GM19452 (cell line): ENCODE measurements at regions not wholly inside any gene's neighbourhood (a gene's known extent, or its start where the extent isn't known, plus 50 kb on each side); places are given as distances from the start of the nearest gene placed in this dataset.
"Not testable (repeated sequence)": the region's sequence is repeated elsewhere in the genome, so short reads cannot be mapped to it uniquely, and the experiment has no call there.

ENCODE experiments used
- ATAC-seq: cut with Tn5 transposase; IDR thresholded peaks from one replicate; pipeline ENCODE4 v1.9.1; 2021; ENCODE audit not compliant: unreplicated experiment

DNA sequence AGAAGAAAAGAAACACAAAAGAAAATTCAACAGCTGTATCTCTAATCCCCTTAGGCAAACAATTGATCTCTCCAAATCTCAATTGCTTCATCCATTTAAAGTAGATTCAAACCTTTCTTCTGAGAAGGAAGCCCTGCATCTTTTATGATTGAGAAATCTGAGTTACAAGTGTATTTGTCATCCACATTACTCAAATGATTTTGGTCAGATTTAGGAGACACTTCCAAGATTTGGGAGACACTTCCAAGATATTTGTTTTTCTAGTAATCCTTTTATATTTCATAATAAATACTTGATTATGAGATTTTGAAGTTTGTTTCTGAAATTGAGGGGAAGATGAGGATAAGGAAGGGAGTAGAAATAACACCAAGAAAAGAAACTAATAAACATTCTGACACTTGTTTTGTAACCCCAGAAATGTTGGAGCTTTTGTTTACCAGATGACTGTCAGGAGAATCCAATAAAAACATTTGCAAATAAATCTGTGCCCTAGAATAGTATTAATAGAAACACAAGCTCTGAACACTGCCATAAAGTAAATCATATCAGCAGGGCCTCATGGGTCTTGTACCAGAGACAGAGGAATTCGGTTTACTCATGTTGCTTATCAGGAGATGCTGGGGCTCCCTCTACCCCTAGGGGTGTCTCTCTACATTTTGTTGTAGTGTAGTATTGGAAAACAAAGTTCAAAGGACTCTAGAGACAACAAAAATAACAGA is 314.3 kb upstream of the NT5E start:
- no peak for ATAC-seq

DNA sequence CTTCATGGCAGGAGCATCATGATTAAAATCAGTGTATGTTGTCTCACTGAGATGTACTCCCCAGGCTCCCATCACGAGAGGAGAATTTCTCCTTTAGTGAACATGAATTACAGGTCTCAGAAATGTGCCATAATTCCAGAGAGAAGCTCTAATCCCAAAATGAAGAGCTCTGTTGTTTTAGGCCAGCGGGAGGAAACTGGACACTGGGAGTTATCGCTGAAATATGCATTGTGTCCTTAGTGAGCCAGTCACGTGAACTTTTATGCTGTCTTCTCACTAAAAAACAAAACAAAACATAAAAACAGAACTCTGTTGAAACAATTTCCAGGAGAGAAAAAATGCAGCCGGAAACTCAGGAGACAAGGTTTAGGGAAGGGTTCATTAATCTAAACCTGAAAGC is 315.7 kb upstream of the NT5E start:
- ATAC-seq = no peak

DNA sequence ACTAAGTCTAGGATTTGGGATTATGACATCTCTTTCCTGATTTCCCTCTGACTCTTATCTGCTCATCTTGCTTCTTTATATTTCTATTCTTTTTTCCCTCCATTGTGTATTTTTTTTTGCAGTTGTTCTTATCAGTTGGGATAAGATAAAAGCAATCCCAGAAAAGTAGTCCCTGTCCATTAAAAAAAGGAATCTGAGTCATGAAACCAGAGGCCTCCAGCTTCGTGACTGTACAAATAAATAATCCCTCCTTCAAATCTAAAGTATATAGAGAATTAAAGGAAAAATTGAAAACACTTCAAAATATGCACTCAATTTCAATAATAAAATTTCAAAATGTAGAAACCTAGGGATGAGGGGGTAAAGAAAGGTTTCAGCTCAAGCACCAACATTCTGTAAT is 317.8 kb upstream of the NT5E start:
- no peak for ATAC-seq

DNA sequence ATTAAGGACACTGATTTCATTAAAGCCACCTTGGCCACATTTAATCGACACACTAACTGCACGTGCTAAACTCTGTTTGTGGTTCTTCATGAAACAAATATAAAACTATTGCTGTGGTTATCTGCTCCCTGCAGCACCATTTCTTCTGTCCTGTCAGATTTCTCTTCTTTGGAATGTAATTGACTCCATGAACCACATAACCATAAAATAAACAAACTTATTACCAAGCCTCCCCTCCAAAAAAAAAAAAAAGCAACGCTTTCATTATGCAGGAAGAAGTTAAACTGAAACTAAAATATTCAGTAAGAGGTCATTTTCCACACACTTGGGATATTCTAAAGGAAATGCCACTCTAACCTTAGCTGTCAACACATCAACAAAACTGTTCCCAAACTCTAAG is 319.1 kb upstream of the NT5E start:
- ATAC-seq = no peak

DNA sequence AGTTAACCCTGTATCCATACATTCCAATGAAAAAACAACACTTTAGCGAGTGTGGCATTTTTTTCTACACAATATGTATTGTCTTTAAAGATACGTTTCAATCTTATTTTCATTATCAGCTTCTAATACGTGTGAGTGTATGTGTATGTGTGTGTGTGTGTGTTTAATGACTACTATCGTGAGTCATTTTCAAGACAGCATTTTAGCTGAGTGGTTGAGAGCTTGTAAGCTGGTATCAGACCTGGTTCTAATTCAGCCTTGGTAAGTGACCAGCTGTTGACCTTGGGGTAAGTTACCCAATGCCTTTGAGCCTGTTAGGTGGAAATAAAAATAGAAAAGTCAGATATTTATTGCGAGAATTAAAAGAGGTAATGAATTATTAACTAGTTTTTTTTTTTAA is 320.0 kb upstream of the NT5E start:
- ATAC-seq = no peak

DNA sequence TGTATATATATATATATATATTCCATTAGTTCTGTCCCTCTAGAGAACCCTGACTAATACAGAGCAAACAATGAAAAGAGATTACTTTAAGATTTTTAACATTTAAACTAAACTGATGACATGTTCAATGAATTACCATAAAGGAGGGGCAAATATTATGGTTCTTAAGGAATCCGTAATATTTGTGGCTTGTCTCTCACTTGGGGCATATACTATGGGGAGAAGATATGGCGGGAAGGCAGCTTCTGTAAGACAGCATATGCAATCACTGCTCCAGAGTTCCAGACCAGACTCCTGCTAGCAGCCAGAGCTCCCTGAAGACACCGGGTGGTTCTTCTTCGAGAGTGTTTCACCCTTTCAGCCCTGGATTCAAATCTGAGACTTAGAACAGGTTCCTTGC is 321.1 kb upstream of the NT5E start:
- no peak for ATAC-seq

DNA sequence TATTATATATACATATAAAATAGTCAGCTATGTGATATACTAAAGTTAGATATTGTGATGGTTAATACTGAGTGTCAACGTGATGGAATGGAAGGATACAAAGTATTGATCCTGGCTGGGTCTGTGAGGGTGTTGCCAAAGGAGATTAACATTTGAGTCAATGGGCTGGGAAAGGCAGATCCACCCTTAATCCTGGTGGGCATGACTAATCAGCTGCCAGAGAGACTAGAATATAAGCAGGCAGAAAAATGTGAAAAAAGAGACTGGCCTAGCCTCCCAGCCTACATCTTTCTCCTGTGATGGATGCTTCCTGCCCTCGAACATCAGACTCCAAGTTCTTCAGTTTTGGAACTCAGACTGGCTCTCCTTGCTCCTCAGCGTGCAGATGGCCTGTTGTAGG is 321.6 kb upstream of the NT5E start:
- ATAC-seq = not testable (repeated sequence)

DNA sequence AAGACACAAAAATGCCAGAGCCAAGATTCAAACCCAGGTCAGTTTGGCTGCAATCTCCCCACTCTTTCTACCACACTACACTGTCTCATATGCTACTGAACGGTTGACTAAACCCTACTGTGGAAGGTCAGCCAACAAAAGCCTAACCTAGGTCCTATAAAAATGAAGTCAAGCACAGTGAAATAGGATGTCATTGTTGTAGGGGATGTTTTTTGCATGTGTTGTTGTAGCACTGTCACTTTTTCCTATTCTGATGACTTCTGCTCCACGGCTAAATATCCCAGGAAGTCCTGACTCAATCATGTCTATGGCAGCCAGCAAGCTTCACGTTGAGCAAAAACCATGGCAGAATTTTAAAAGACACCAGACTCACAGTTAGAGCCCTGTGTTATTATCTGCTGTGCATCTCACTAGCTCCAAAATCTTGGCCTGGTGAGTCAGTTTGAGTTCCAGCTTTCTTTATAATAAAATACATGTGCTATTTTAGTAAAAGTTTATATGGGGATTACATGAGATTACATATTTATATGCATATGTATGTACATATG is 322.1 kb upstream of the NT5E start:
- ATAC-seq = no peak

DNA sequence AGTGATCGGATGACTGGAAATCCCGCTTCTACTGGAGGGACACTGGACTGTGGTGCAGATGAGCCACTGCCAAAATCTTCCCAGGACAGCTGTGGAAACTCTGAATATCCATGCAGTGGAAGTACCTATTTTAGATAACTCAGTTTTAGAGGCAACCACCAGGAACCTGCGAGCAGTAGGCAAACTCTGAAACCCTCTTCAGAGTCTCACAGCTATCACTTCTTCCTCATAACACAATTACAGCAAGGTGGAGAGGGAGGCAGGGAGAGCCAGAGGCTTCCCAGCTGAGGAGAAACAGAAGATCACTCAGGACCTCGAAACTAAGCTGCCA is 322.8 kb upstream of the NT5E start:
- ATAC-seq = no peak

DNA sequence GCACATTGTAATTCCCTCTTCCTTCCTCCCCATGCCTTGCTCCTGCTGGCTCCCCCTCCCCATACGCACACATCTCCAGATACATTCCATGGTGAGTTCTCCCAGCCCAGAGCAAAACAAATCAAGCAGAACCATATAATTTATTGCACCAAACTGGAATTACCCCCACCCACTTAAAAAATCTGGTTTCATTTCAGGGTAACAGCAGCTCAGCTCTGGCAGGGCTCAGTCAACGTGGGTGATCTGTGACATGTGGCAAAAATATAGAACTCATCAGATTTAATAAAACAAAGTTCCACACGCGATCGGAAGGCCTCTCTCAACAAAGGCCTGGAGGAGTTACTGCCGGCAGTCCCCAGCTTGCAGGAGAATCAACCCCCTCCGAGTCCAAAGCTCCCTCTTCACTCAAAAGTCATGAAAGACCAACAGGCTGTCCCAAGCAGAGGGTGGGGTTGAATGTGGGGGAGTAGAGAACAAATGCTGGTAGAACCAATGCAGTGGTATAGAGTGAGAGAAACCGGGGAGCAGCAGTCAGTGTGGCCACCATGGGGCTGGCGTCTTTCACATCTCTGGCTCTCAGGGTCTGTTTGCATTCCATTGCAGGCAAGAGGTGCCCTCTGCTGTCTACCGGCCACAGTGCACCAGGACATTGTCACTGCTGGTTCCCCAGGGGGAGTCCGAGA is 323.3 kb upstream of the NT5E start:
- ATAC-seq = no peak

DNA sequence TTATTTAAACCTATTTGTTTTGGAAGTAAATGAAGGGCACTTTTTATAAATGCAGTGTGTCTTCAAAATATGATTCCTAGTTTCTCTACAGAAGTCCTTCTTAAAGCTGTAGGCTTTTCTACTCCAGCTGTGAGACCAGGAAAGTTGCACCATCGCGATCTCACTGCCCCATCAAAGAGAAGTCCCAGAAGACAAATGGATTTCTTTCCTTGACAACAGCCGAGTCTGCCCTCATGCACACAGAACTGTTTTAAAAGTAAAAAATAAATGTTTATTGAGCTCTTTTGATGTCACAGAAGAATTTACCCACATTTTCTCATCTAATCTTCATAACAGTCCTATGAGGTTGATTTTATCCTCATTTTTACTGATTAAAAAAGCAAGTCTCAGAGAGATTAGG is 324.4 kb upstream of the NT5E start:
- ATAC-seq = no peak

DNA sequence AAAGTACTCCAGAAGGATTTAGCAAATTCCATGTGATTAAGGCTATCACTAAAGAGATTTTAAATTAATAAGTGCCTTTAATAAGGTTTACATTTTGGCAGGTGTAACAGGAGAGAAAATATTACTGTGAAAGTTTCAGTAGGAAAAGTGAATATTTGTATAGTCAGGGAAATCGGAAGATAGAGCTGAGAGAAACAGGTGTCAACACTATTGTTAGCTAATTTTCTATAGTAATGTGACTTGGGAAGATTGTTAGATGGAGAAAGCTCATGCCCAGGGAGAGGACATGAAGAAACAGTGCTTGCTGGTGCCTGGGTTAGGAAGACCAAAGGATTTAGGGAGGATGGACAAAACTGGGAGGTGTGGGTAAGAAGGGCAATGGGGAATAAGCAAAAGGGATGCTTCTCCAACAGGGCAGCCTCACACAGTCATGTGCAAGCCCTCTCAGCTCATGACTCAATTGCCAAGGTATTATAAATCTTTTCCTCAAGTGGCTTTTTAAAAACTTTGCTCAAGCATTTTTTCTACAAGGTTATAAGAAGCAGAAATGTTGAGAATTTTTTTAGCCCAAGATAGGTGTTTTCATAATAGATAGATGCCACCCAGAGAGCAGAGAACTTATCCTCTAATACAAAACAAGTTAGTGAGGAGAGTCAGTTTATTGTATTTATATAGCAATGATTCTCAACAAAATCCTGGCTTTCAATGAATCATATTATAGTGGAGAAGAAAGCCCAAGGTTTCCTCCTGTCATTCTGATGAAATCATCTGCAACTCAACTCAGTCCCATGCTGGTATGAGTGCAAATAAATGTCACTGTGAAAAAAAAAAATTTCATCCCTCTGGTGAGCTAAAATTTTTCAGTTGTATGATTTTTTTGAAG is 325.2 kb upstream of the NT5E start:
- no peak for ATAC-seq

DNA sequence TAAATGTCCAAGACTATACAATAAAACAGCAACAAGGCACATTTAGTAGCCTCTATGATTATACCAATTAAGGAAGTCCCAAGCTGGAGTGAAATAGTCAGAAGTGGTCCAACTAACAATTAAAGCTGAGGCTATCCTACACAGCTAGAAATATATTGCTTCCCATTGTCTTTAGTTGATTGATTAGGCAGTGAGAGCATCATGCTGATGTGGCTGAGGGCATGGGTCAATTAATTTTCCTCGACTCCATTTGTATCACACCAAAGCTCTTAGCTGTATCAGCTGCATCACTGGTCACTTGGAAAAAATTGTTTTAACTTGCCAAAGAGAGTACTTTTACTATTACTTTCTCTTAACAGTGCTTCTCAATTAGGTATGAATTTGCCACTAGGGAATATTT is 328.7 kb upstream of the NT5E start:
- no peak for ATAC-seq

DNA sequence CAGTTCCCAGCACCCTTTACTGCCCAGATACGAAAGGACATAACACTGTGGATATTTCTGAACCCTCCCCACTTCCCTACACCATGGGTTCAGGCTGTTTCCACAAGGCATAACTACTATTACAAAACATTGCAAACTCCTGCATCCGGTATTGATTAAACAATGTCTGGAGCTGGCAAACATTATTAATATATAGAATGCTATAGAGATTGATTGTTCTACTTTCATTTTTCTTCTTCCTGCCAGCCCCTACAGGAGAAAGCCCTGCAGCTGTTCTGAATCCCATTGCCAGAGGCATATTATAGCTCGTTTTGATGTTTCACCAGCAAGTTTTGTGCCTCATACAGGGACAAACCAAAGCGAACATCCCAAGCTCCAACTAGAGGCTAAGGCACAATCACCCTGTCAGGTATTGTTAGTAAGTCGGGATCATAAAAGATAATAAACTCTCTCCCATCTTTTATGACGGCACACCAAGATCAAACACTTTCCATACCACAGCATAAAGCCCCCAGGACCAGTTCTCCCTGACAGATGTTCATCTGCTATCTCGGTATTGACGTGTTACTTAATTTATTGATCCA is 331.1 kb upstream of the NT5E start:
- no peak for ATAC-seq

DNA sequence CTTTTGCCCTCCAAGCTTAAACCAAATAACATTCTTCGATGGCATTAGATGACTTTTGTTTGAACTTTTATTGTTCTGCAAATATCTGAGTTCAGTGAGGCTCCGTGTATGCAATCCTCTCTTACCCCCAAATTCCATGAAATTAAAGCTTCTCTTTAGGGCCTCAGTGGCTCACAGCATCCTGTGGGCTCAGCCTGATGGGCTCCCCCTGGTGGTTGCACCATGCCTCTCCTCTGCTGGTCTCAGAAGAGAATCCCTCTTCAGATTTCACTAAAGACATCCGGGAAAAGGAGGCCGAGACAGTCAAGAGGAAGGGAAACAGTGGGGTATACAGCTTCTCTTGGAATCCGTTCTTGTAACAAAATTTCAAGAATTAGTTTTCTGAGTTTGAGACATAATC is 331.6 kb upstream of the NT5E start:
- ATAC-seq = no peak

DNA sequence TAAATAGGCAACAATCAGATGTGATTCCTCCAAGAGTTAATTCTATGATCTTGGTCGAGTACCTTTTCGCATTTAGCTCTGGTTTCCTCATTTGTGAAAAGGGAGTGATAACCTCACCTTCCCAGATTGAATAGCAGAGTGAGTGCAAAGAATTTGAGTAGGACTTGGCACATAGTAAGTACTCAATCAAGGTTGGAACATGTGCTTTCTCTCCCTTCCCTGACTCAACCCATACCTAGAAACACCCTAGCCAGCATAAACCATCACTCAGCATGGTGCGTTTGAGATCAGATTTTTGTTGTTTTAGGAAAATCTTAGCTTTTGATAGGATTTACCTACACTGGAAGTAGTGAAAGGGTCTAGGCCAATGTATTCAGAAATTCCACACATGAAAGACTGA is 333.4 kb upstream of the NT5E start:
- no peak for ATAC-seq

DNA sequence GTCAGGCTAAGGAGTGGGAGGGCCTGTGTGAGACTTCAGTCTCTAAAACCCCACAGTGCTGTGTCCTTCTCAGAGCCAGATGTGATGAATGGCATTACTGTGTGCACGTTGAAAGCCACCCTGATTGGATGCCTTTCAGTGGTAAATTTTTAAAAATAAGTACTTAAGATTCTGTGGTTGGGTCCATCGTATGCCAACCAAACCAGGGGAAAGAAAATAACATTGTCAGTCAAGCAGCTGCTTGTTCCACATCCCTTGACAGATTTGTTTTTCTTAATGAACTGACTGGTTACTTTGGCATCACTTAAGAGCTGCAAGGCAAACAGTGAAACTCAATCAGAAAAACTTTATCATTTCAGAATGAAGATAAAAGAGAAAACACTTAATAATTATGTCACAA is 334.0 kb upstream of the NT5E start:
- ATAC-seq = no peak

DNA sequence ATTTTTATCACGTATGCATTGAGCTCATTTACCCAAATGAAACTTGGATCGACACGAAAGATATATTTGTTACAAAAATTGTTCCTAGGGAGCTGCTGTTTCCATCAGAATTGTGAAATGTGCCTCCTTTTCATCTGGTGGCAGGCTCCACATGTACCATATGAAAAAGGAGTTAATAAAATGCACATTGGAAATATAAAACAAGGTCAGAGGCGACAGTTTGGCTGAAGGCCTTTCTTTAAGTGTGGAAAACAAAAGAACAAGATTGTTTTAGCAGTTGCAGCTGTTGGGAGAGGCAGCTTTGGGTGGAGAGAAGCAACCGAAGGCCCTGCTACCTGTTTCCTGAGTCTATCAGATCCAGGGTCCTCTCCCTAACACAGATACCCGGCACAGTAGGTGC is 334.5 kb upstream of the NT5E start:
- ATAC-seq = no peak

DNA sequence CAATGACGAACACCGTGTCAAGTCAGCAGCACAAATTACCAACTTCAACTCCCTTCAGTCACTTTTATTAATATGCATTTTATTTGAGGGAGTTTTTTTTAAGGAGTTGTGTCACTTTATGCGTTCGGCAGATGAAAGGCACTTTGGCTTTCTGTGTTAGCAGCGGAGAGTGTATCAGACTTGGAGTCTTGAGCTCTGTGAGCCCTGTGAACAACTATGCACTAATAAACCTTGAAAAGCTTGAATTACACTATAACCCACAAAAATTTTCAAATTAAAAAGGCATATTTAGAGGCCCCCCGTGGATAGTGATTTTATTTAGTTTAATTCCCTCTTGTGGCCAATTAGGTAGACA is 335.3 kb upstream of the NT5E start:
- ATAC-seq = no peak

DNA sequence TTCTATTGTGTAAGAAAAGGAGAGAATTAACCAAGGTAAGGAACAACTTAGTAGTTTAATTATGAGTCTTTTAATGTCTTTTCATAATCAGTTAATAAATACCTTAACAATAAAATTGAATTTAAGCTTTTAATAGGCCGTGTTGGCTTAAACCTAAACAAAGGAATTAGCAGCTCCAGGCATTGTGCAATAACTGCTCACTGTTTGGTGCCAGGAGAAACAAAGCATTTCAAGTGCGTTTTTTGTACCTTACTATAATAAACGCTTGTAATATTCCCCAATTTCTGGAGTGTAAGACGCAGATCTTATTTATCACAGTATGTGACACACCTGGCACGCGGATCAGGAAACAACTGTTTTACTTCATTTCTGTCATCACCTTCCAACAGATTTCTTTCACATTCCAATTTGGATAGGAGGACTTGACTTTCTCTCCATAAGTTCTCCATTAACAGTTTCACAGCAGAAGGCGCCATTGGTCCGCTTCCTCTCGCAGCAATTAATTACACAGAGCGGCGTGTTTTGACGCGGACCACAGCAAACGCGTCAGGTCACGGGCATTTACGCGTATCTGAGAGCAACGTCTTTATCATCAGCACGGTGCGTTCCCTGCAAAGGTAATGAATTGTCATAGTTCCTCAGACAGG is 335.8 kb upstream of the NT5E start:
- ATAC-seq = no peak

DNA sequence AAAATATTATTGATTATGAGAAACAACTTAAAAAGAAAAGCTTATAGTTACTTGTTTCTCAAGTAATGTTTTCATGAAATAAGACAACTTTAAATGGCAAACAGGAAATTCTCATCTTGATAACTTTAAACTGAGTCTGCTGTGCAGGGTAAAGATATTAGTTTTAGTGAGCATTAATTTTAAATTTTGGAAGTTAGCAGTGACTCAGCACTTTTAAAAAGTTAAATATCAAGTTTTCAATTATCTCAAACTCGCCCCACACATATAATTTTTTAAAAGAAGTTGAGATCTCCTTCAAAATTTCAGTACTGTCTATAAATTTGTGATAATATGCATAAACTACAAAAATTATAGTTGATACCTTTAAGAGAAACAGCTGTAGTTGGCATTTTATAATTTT is 337.3 kb upstream of the NT5E start:
- no peak for ATAC-seq
